Uterus (tissue), 3 donors: ENCODE measurements at regions not wholly inside any gene's neighbourhood (a gene's known extent, or its start where the extent isn't known, plus 50 kb on each side); places are given as distances from the start of the nearest gene placed in this dataset.

Experiments
- DNase-seq, 2 donors: peaks; one replicate each; pipeline ENCODE4 v3.0.0-alpha.2; 2019 to 2020
- H3K27ac ChIP-seq, 2 donors: fragments of 200-600 bp; sonication (generic); 1 replicate in 1 of 2; 2 replicates in 1 of 2; pipeline ENCODE4 v1.5.1; 2016 to 2018
- H3K27me3 ChIP-seq, 2 donors: fragments of 200-600 bp; sonication (generic); one replicate each; pipeline ENCODE4 v1.5.1; 2018 to 2019; ENCODE audit warnings: control low read depth in 1 of 2
- H3K36me3 ChIP-seq, 2 donors: fragments of 200-600 bp; sonication (generic); one replicate each; pipeline ENCODE4 v1.5.1; 2019; ENCODE audit warnings: control low read depth in 1 of 2
- H3K4me1 ChIP-seq, 2 donors: fragments of 200-600 bp; sonication (generic); one replicate each; pipeline ENCODE4 v1.5.1; 2018 to 2019; ENCODE audit warnings: control low read depth in 1 of 2
- H3K4me3 ChIP-seq, 2 donors: fragments of 200-600 bp; sonication (generic); 1 replicate in 1 of 2; 2 replicates in 1 of 2; pipeline ENCODE4 v1.5.1; 2018 to 2019; ENCODE audit warnings: mild to moderate bottlenecking in 1 of 2
- H3K9me3 ChIP-seq, 2 donors: fragments of 200-600 bp; sonication (generic); one replicate each; pipeline ENCODE4 v1.5.1; 2019; ENCODE audit warnings: control low read depth in 1 of 2
- POLR2A ChIP-seq, 2 donors: fragments of 450-650 bp; IDR thresholded peaks; one replicate each; pipeline ENCODE4 v1.6.1; 2016; ENCODE audit warnings: antibody characterized with exemption in 2 of 2, mild to moderate bottlenecking in 1 of 2, moderate library complexity in 1 of 2
- intact Hi-C: fragments of 100-400 bp; cut with DNase I; formaldehyde crosslinking; loops from one replicate; pipeline ENCODE4 v1.15.1; 2023; ENCODE audit warnings: low total_unique reads
- TF ChIP-seq, protein P1 (sequence below), 4 experiments: fragments of 200-600 bp in 2 of 4; fragments of 450-650 bp in 2 of 4; sonication (generic) in 2 of 4; IDR thresholded peaks; one replicate each; pipeline ENCODE4 v1.5.1; 2016 to 2019; ENCODE audit warnings: antibody characterized with exemption in 4 of 4, mild to moderate bottlenecking in 2 of 4, moderate library complexity in 1 of 4
- donor health status: DM: yes; HTN: yes; CAD: no.

DNA sequence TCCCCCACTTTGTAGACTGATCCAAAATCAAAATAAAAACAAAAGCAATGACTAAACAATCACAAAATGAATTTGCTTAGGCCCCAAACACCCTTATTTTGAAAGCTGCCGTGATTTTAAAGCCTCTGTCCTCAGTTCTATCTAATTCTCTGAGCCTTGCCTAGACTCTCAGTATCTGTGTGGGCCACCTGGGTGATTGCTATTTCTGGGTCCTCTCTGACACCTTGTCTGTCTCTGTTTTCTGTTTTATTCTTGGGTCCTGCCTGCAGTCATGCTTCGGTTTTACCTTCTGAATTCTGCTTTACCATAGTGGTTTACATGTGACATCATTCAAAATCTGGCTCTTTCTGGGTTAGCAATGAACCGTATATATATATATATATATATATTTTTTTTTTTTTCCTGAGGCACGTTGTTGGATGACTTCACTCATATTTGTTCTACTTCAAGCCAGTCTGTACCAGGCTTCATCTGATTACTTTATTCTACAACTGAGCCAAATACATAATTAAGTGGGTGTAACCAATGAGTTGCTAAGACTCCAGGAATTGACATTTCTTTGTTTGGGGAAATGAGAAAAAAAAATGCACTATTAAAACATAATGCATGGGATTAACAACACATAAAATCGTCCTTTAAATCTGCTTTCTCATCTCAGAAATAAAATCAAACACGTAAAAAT is 710.7 kb upstream of the SLIT2 start:
- no peak for DNase-seq
- TF ChIP-seq, protein P1, sequence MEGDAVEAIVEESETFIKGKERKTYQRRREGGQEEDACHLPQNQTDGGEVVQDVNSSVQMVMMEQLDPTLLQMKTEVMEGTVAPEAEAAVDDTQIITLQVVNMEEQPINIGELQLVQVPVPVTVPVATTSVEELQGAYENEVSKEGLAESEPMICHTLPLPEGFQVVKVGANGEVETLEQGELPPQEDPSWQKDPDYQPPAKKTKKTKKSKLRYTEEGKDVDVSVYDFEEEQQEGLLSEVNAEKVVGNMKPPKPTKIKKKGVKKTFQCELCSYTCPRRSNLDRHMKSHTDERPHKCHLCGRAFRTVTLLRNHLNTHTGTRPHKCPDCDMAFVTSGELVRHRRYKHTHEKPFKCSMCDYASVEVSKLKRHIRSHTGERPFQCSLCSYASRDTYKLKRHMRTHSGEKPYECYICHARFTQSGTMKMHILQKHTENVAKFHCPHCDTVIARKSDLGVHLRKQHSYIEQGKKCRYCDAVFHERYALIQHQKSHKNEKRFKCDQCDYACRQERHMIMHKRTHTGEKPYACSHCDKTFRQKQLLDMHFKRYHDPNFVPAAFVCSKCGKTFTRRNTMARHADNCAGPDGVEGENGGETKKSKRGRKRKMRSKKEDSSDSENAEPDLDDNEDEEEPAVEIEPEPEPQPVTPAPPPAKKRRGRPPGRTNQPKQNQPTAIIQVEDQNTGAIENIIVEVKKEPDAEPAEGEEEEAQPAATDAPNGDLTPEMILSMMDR (IDR thresholded peaks at IDR 0.05) = no peak
- no peak for TF ChIP-seq POLR2A (IDR thresholded peaks at IDR 0.05)
- intact Hi-C loops = no loop called here
- Histone ChIP-seq H3K27me3 (no peaks in the 10 kb centered on the region), H3K4me1 (no peaks in the 10 kb centered on the region), H3K27ac (no peak overlapping the region), H3K9me3 (no peaks in the 10 kb centered on the region), H3K36me3 (no peaks in the 10 kb centered on the region), H3K4me3 (no peak overlapping the region)

DNA sequence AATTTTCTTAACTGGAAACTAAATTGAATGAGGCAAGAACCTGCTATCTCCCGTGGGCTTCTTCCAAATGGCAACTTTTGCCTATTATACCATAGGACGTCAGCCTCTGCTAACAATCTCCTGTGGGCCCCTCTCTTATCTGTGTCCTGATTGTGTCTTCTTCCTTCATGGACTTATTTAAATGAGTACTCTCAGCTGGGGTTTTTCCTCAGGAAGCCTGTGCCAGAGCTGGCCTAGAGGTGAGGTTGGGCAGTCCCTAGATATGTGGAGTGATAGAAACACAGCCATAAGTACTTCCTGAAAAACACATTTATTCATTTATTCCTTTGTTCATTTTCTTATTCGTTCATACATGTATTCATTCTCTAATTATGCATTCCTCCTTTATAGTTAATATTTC is 712.5 kb upstream of the SLIT2 start:
- TF ChIP-seq, protein P1 (IDR thresholded peaks at IDR 0.05) = no peak
- TF ChIP-seq POLR2A (IDR thresholded peaks at IDR 0.05) = no peak
- no peaks in the 10 kb centered on the region for H3K36me3 ChIP-seq
- intact Hi-C loops = no loop called here
- peaks cover 0 to under 1% of the 10 kb centered on the region in 2 donors for H3K4me1 ChIP-seq
- no peaks in the 10 kb centered on the region for H3K9me3 ChIP-seq
- DNase-seq = no peak
- no peak overlapping the region for H3K27ac ChIP-seq
- no peaks in the 10 kb centered on the region for H3K27me3 ChIP-seq
- no peak overlapping the region for H3K4me3 ChIP-seq

DNA sequence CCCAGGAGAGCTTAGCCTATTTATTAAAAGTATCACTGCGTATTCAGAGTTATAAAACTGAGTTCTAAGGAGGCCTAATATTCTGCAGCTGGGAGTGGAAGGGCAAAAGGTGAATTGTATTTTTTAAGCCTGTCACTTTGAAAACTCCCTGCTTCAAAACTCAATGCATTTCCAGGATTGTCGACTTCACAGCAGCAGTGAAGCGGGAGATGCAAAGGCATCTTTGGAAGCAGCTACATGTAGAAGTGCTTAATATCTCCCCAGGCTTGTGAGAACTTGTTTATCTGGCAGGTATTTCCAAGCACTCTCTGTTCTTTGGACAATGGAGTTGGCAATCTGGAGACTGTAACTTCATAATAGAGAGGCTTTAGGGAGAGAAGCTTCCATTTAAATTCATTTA is 717.5 kb upstream of the SLIT2 start:
- Histone ChIP-seq H3K27ac (no peak overlapping the region), H3K4me1 (peaks cover 0 to 4% of the 10 kb centered on the region in 2 donors), H3K27me3 (no peaks in the 10 kb centered on the region), H3K4me3 (no peak overlapping the region), H3K36me3 (no peaks in the 10 kb centered on the region), H3K9me3 (no peaks in the 10 kb centered on the region)
- intact Hi-C loops = no loop called here
- TF ChIP-seq, protein P1 (IDR thresholded peaks at IDR 0.05) = no peak
- TF ChIP-seq POLR2A (IDR thresholded peaks at IDR 0.05) = no peak
- DNase-seq = no peak

DNA sequence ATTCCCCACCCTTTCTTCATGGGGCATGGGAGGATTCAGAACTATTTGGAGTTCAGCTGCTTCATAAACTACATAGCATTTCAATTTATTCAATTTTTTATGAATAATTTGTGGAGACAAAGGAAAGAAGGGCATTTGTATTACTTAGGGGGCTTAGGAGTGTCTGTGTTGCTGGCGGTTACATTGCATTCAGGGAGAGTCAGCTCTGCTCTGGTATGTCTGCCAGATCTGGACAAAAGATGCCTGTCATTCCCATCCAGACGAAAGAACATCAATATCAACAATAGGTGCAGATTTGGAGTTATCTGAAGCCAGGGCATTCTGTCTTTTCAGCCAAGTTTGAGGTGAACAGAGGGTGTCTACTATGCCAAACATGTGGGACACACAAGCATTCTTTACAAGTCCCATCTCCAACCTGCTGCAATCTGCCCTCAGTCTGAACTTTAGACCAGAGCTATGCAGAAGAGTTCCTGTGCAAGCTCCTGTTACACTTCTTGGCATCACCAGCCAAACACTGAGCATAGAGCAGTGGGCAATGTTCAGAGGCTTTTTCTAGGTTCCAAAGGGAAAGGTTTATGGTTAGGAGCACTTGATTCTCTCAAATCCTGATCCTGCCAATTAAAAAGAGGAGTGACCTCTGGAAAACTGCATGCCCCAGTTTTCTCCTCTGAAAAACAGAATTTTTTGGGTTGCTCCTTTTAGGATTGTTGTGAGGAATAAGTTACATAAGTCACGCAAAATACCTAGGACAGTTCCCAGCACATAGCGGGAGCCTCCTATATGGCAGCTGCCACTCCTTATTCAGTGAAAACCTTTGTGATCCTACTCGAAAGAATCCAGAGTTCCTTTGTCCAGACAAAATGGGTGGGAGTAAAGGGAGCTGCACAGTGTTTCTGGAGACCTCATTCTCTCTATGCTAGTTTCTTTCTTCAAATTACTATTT is 719.5 kb upstream of the SLIT2 start:
- intact Hi-C loops = no loop called here

DNA sequence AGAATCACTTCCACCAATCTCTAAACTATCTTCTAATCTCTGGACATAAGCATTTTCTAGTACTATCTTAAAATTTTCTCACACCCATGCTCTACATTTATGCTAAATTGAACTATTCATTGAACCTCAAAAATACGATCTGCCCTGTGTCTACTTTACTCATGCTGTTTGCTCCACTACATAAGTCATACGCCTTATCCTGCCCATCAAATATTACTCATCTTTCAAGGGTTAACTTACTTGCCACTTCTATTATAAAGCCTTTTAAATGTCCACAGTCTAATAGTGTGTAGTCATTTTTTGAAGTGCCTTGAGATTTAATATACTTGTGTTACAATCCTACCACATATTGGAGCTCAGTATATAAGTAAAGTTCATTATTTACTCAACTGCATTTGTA is 727.7 kb upstream of the SLIT2 start:
- TF ChIP-seq POLR2A (IDR thresholded peaks at IDR 0.05) = no peak
- TF ChIP-seq, protein P1 (IDR thresholded peaks at IDR 0.05) = no peak
- DNase-seq = no peak
- no peaks in the 10 kb centered on the region for H3K36me3 ChIP-seq

More for the DNA sequence above, 719.5 kb upstream of the SLIT2 start:
- no peak overlapping the region for H3K27ac ChIP-seq
- no peaks in the 10 kb centered on the region for H3K27me3 ChIP-seq
- H3K4me3 ChIP-seq = no peak overlapping the region
- no peak for TF ChIP-seq POLR2A (IDR thresholded peaks at IDR 0.05)
- H3K36me3 ChIP-seq = no peaks in the 10 kb centered on the region
- no peaks in the 10 kb centered on the region for H3K9me3 ChIP-seq
- peaks cover 0 to 4% of the 10 kb centered on the region in 2 donors for H3K4me1 ChIP-seq
- no peak for DNase-seq

More for the DNA sequence above, 727.7 kb upstream of the SLIT2 start:
- intact Hi-C loops = no loop called here
- H3K27ac ChIP-seq = no peak overlapping the region
- H3K4me1 ChIP-seq = no peaks in the 10 kb centered on the region
- H3K4me3 ChIP-seq = no peak overlapping the region
- no peaks in the 10 kb centered on the region for H3K27me3 ChIP-seq
- H3K9me3 ChIP-seq = no peaks in the 10 kb centered on the region
